HG02981 (cell line): ENCODE measurements at regions not wholly inside any gene's neighbourhood (a gene's known extent, or its start where the extent isn't known, plus 50 kb on each side); places are given as distances from the start of the nearest gene placed in this dataset.

Experiments
- ATAC-seq: cut with Tn5 transposase; IDR thresholded peaks from one replicate; pipeline ENCODE4 v1.9.1; 2021; ENCODE audit warnings: mild to moderate bottlenecking, moderate library complexity; ENCODE audit not compliant: unreplicated experiment

- ATAC-seq: no peak
Measured at GRCh38 chr21:36554411-36555157, 74.7 kb upstream of the CLDN14 start.

DNA sequence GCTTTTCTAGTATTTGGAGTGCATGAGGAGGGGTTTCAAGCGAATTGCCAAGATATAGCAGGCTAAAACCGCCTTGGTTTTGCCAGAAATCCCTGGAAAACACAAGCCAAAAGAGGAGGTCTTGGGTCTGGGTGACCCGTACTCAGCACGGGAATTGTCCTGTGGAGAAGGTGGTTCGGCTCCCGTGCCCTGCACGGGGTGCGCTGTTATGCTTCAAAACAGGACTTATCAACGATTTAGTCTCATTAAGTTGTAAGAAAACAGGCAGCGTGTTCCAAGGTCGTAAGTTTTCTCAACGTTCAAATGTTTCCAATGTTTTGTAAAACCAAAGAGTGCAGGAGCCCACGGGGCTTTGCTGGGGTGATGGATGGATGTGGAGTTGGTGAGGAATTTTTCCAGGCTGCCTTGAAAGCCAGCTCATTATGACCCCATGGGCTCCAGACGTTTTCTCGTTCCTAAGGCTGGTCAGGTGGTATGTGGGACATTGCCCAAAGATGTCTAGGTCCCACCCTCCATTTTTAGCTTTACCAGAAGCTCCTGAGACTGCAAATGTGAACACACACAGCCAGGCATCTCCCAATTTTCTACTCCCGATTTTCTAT is 75.4 kb upstream of the CLDN14 start:
- ATAC-seq: no peak

GRCh38 chr21:36557316-36557715 is 77.4 kb upstream of the CLDN14 start:
- no peak for ATAC-seq

DNA sequence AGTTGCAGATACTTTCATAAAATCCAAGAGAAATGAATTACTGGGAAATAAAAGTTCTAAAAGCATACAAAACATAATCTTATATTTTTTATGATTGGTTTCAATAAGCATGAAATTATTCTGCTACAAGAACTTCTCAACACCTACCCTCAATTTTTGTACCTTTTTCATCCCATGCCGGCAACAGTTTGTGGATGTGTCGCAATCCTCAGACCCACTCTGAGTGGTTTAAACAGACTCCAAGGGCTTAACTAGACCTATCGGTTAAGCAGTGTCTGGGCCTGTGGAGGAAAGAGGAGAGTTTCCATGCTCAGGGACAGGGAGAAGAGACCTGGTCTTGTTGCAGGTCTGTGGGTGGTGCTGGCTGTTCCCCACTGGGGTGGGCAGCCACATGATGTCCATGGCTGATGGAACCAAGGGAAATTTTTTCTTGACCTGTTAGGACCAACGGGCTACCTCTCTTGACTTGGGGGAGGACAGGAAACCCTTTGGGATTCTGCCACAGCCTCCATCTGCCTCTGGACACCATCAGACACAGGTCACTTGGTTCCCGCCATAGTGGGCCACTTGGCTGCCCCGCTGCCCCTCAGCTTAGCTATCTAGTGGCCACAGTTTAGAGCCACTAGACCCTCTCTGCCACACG is 81.1 kb upstream of the CLDN14 start:
- no peak for ATAC-seq

GRCh38 chr21:36563341-36563926 is 83.5 kb upstream of the CLDN14 start:
- ATAC-seq: no peak

GRCh38 chr21:36564647-36565046 is 84.7 kb upstream of the CLDN14 start:
- no peak for ATAC-seq

GRCh38 chr21:36565540-36565939 is 85.6 kb upstream of the CLDN14 start:
- no peak for ATAC-seq

- ATAC-seq: no peak
Measured at GRCh38 chr21:36566644-36567043, 86.7 kb upstream of the CLDN14 start.

GRCh38 chr21:36567216-36567885 is 87.4 kb upstream of the CLDN14 start:
- ATAC-seq: no peak

DNA sequence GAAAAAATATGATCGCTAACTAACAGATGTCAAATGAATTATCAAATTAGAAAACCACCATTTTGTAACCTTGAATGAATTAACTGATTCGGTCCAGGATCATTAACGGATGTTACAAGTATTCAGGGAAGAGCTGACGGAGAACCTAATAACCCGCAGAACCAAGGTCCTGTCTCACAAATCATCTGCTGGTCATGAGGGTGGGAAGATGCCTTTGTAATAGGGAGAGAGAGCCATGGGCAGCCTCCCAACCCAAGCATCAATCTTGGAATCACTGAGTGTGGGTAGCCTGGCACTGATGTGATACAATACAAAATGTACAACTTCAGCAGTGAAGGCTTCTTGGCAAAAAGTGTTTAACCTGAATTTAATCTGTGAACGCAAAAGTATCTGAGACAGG is 89.6 kb upstream of the CLDN14 start:
- no peak for ATAC-seq

- no peak for ATAC-seq
Measured at GRCh38 chr21:36571556-36571955, 91.6 kb upstream of the CLDN14 start.

- no peak for ATAC-seq
Measured at GRCh38 chr21:36572039-36572438, 92.1 kb upstream of the CLDN14 start.

GRCh38 chr21:36575306-36575705 is 95.4 kb upstream of the CLDN14 start:
- ATAC-seq: no peak

DNA sequence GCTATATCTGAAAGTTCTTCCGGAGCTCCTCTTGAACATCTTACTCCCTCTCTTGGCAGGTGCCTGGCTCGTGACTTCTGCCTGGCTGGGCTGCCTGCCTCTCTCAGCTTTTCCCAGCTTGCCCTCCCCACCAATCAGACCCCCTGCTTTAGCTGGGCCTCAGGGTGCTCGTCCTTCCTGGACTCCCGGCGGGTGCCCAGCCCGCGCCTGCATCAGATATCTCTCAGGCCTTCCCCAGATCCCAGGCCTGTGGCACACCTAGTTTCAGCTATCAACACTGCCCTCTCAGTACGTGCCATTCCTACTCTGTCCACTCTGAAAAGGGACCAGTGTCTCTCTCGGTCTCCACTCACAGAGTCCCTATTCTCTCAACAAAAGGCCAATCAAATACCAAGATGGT is 96.5 kb upstream of the CLDN14 start:
- no peak for ATAC-seq

- no peak for ATAC-seq
Measured at GRCh38 chr21:36579898-36580297, 100.0 kb upstream of the CLDN14 start.

GRCh38 chr21:36582271-36582670 is 102.3 kb upstream of the CLDN14 start:
- no peak for ATAC-seq

DNA sequence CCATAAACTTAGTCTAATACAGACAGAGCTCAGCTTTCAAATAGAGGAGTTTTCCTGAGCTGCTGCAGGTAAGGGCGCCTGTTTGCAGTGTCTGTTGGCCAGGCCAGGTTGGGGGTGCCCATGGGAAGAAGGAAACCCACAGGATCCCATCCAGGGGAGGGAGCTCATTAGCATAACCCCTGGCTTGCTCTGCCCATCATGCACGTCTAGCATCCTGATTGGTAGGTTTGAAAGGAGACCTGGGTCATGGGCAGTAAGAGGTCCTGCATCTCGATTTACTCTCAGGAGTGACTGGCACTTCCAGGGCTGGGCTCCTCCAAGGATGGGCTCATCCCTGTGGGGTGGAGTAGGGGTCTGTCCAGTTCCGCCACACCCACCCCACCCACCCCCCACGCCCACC is 103.7 kb upstream of the CLDN14 start:
- ATAC-seq: no peak

DNA sequence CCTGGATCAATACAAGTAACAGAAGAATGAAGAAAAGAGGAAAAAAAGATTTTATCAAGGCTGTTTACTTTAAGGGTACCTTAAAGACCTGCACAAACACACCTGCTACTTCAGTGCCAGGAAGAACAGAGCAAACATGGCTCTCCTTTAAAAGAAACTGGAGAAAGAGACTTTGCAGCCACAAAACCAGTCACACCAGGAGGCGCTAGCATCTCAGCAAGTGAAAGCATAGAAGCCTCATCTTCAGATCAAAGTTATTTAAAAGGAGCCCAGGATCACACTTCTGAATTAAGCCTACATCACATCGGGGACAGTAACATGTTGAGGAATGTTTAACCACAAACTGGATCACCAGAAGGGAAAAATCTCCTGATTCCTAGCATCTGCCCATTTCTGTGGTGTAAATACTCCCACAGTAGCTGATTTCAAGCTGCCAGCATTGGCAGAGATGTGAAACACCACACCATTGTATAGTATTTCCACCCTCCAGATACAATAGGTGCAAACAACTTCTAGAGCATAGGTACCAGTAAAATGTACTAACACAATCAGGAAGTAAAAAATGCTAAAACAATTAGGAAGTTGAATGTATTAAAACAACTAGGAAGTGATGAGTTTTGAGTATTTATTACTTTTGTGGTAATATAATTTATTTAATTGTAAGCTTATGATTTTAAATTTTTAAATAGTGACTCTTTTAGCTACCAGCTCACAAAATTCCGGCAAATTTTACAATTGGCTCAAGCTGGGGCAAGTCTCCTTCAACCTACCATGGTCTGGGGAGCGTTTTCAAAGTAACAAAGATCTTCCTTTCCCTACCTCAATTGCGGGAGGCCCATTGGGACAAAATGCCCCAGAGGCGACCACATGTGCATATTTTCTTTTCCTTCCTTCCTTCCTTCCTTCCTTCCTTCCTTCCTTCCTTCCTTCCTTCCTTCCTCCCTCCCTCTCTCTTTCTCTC is 105.3 kb upstream of the CLDN14 start:
- ATAC-seq: no peak

GRCh38 chr21:36587388-36587787 is 107.5 kb upstream of the CLDN14 start:
- ATAC-seq: no peak

GRCh38 chr21:36589352-36589971 is 109.5 kb upstream of the SIM2 start:
- ATAC-seq: no peak
